ENCODE measurements at regions not wholly inside any gene's neighbourhood (a gene's known extent, or its start where the extent isn't known, plus 50 kb on each side); places are given as distances from the start of the nearest gene placed in this dataset.
A peak's percentile ranks its signal among the peaks of the same experiment; 100 is the strongest.

- Histone ChIP-seq H3K4me2 (ENCODE audit: low read length) (peak overlapping the region; percentile 47), H3K4me3 (ENCODE audit: insufficient read depth, low read depth, low read length) (no peak overlapping the region), H3K9ac (ENCODE audit: low read length) (peak overlapping the region; percentile 49), H3K36me3 (ENCODE audit: insufficient read depth, low read length) (no peaks in the 10 kb centered on the region), H3K27me3 (ENCODE audit: insufficient read depth, low read length) (no peaks in the 10 kb centered on the region), H2AFZ (ENCODE audit: low read depth, low read length) (peak overlapping the region; percentile 4), H3K9me3 (ENCODE audit: insufficient read depth, low read depth, low read length) (no peaks in the 10 kb centered on the region), H3K27ac (ENCODE audit: low read depth, low read length) (peak overlapping the region; percentile 47), H3K4me1 (ENCODE audit: insufficient read depth, low read length) (peaks cover 16% of the 10 kb centered on the region), H3K79me2 (ENCODE audit: insufficient read depth, low read length) (no peaks in the 10 kb centered on the region), H4K20me1 (ENCODE audit: insufficient read depth, low read length) (no peaks in the 10 kb centered on the region)
- peaks cover 1% of the 10 kb centered on the region for H3K36me3 Mint-ChIP-seq (ENCODE audit: low read depth, unreplicated experiment)
- no peaks in the 10 kb centered on the region for H3K9me3 Mint-ChIP-seq (ENCODE audit: unreplicated experiment)
- peaks cover 31% of the 10 kb centered on the region for H3K4me1 Mint-ChIP-seq (ENCODE audit: low read depth, unreplicated experiment)
- H3K4me3 Mint-ChIP-seq (ENCODE audit: unreplicated experiment) = peak overlapping the region; percentile 54
- FAIRE-seq (peak; percentile 91), DNase-seq (ENCODE audit: low read depth) (peak; percentile 79)
- H3K27me3 Mint-ChIP-seq (ENCODE audit: low read depth, unreplicated experiment) = no peaks in the 10 kb centered on the region
- TF ChIP-seq EZH2 (IDR thresholded peaks at IDR 0.05; ENCODE audit: insufficient read depth, low read length) (no peak), CTCF (IDR thresholded peaks at IDR 0.05; ENCODE audit: insufficient read depth, low read depth, low read length) (peak; percentile 90)
- peak overlapping the region; percentile 73 for H3K27ac Mint-ChIP-seq (ENCODE audit: unreplicated experiment)
Observed at GRCh38 chr11:128290106-128290840, 297.1 kb downstream of the ETS1 start.

DNA sequence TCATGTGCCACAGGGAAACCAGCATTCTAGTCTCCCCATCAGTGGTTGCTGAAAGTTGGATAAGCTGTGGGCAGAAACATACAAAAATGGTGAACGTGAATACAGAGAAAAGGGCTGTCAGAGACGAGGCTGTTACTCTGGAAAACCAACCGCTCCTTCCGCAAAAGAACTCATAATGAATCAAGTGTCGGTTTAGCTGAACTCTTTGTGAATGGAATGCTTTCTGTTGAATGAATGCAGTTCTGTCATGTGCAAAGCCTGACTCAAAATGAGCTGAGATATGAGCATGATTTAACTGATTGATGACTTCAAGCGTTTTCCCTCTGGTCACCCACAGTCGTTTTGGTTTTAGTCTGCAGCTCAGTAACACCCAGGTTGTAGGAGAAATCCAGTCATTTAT is 298.3 kb downstream of the ETS1 start:
- H3K4me3 Mint-ChIP-seq (ENCODE audit: unreplicated experiment) = no peak overlapping the region
- H3K4me1 Mint-ChIP-seq (ENCODE audit: low read depth, unreplicated experiment) = peaks cover 23% of the 10 kb centered on the region
- H3K4me3 ChIP-seq (ENCODE audit: insufficient read depth, low read depth, low read length) = no peak overlapping the region

More for the DNA sequence above, 298.3 kb downstream of the ETS1 start:
- peaks cover 10% of the 10 kb centered on the region for H3K4me1 ChIP-seq (ENCODE audit: insufficient read depth, low read length)
- H3K27me3 ChIP-seq (ENCODE audit: insufficient read depth, low read length) = no peaks in the 10 kb centered on the region
- DNase-seq (ENCODE audit: low read depth) (peak; percentile 43), FAIRE-seq (no peak)
- no peaks in the 10 kb centered on the region for H3K9me3 ChIP-seq (ENCODE audit: insufficient read depth, low read depth, low read length)
- TF ChIP-seq EZH2 (IDR thresholded peaks at IDR 0.05; ENCODE audit: insufficient read depth, low read length) (no peak), CTCF (IDR thresholded peaks at IDR 0.05; ENCODE audit: insufficient read depth, low read depth, low read length) (no peak)
- Mint-ChIP-seq H3K27me3 (ENCODE audit: low read depth, unreplicated experiment) (no peaks in the 10 kb centered on the region), H3K27ac (ENCODE audit: unreplicated experiment) (peak overlapping the region; percentile 38), H3K36me3 (ENCODE audit: low read depth, unreplicated experiment) (peaks cover under 1% of the 10 kb centered on the region), H3K9me3 (ENCODE audit: unreplicated experiment) (no peaks in the 10 kb centered on the region)
- no peak overlapping the region for H3K9ac ChIP-seq (ENCODE audit: low read length)
- no peak overlapping the region for H2AFZ ChIP-seq (ENCODE audit: low read depth, low read length)
- H3K27ac ChIP-seq (ENCODE audit: low read depth, low read length) = no peak overlapping the region
- H3K4me2 ChIP-seq (ENCODE audit: low read length) = no peak overlapping the region
- no peaks in the 10 kb centered on the region for H3K79me2 ChIP-seq (ENCODE audit: insufficient read depth, low read length)
- no peaks in the 10 kb centered on the region for H3K36me3 ChIP-seq (ENCODE audit: insufficient read depth, low read length)
- H4K20me1 ChIP-seq (ENCODE audit: insufficient read depth, low read length) = no peaks in the 10 kb centered on the region

Measured in astrocyte (in vitro differentiated cells and primary cell).